Natural killer cell (primary cell): ENCODE measurements at regions not wholly inside any gene's neighbourhood (a gene's known extent, or its start where the extent isn't known, plus 50 kb on each side); places are given as distances from the start of the nearest gene placed in this dataset.

Experiments
- ATAC-seq, 3 donors: fragments of 150-1000 bp in 2 of 3; fragments of 200-7000 bp in 1 of 3; cut with Tn5 transposase; 1 replicate in 1 of 3; 2 replicates in 2 of 3; pipeline ENCODE4 v1.10.0; 2021; ENCODE audit warnings: mild to moderate bottlenecking in 2 of 3, moderate library complexity in 2 of 3
- DNase-seq, 2 donors: peaks; one replicate each; pipeline versions ENCODE4 v3.0.0 to v3.0.0-alpha.2; 2013 to 2021; ENCODE audit warnings: mixed read lengths in 1 of 2
- H3K27ac ChIP-seq: one replicate; pipeline ENCODE4 v1.5.1; 2013; ENCODE audit warnings: mild to moderate bottlenecking, low read length
- H3K27me3 ChIP-seq: one replicate; pipeline ENCODE4 v1.6.1; 2013; ENCODE audit warnings: low read length; ENCODE audit not compliant: control insufficient read depth, insufficient read depth
- H3K36me3 ChIP-seq: one replicate; pipeline ENCODE4 v1.6.1; 2013; ENCODE audit warnings: low read length; ENCODE audit not compliant: control insufficient read depth, insufficient read depth
- H3K4me1 ChIP-seq: one replicate; pipeline ENCODE4 v1.6.1; 2013; ENCODE audit warnings: low read length; ENCODE audit not compliant: control insufficient read depth, insufficient read depth
- H3K4me3 ChIP-seq: one replicate; pipeline ENCODE4 v1.5.1; 2013; ENCODE audit warnings: low read length
- H3K9me3 ChIP-seq: one replicate; pipeline ENCODE4 v1.6.1; 2013; ENCODE audit warnings: low read length; ENCODE audit not compliant: control insufficient read depth, insufficient read depth
- H3K27ac Mint-ChIP-seq, 2 donors: one replicate each; pipeline ENCODE4 v1.8.0; 2022; ENCODE audit warnings: mild to moderate bottlenecking in 2 of 2, mixed read lengths in 2 of 2, moderate library complexity in 1 of 2
- H3K27me3 Mint-ChIP-seq, 2 donors: one replicate each; pipeline ENCODE4 v1.8.0; 2022; ENCODE audit warnings: low read depth in 2 of 2, mixed read lengths in 2 of 2
- H3K36me3 Mint-ChIP-seq: one replicate; pipeline ENCODE4 v1.8.0; 2022; ENCODE audit warnings: mixed read lengths
- H3K4me1 Mint-ChIP-seq, 2 donors: one replicate each; pipeline ENCODE4 v1.8.0; 2022; ENCODE audit warnings: mixed read lengths in 2 of 2
- H3K4me3 Mint-ChIP-seq: one replicate; pipeline ENCODE4 v1.8.0; 2022; ENCODE audit warnings: mild to moderate bottlenecking, moderate library complexity, mixed read lengths
- H3K9me3 Mint-ChIP-seq, 2 donors: one replicate each; pipeline ENCODE4 v1.8.0; 2022; ENCODE audit warnings: mixed read lengths in 2 of 2
- WGBS: methylation state at CpG from one replicate; pipeline ENCODE4 v1.1.7; 2013; ENCODE audit warnings: missing lambda C conversion rate; ENCODE audit not compliant: insufficient coverage; 5-methylcytosine and 5-hydroxymethylcytosine counted together
- intact Hi-C: fragments of 100-400 bp; cut with micrococcal nuclease; formaldehyde crosslinking; loops from one replicate; pipeline ENCODE4 v1.14.2; 2022
- TF ChIP-seq, protein P1 (sequence below): fragments of 200-600 bp; IDR thresholded peaks from one replicate; pipeline ENCODE4 v1.8.0; 2022; ENCODE audit warnings: antibody characterized with exemption

- Mint-ChIP-seq H3K4me1 (no peaks in the 10 kb centered on the region), H3K27ac (no peak overlapping the region), H3K4me3 (no peak overlapping the region), H3K27me3 (peaks cover 2 to 13% of the 10 kb centered on the region in 2 donors), H3K36me3 (no peaks in the 10 kb centered on the region), H3K9me3 (no peaks in the 10 kb centered on the region)
- intact Hi-C loops = no loop called here
- no peaks in the 10 kb centered on the region for H3K27me3 ChIP-seq
- ATAC-seq = no peak
- no peak overlapping the region for H3K4me3 ChIP-seq
- TF ChIP-seq, protein P1, sequence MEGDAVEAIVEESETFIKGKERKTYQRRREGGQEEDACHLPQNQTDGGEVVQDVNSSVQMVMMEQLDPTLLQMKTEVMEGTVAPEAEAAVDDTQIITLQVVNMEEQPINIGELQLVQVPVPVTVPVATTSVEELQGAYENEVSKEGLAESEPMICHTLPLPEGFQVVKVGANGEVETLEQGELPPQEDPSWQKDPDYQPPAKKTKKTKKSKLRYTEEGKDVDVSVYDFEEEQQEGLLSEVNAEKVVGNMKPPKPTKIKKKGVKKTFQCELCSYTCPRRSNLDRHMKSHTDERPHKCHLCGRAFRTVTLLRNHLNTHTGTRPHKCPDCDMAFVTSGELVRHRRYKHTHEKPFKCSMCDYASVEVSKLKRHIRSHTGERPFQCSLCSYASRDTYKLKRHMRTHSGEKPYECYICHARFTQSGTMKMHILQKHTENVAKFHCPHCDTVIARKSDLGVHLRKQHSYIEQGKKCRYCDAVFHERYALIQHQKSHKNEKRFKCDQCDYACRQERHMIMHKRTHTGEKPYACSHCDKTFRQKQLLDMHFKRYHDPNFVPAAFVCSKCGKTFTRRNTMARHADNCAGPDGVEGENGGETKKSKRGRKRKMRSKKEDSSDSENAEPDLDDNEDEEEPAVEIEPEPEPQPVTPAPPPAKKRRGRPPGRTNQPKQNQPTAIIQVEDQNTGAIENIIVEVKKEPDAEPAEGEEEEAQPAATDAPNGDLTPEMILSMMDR = no peak
- no peak for DNase-seq
- H3K36me3 ChIP-seq = no peaks in the 10 kb centered on the region
- 79% methylated on average over 1 of the region's 1 CpG for WGBS
- no peaks in the 10 kb centered on the region for H3K4me1 ChIP-seq
- no peaks in the 10 kb centered on the region for H3K9me3 ChIP-seq
- no peak overlapping the region for H3K27ac ChIP-seq
Observed at GRCh38 chrX:149255860-149256259, 249.2 kb downstream of the IDS start.

DNA sequence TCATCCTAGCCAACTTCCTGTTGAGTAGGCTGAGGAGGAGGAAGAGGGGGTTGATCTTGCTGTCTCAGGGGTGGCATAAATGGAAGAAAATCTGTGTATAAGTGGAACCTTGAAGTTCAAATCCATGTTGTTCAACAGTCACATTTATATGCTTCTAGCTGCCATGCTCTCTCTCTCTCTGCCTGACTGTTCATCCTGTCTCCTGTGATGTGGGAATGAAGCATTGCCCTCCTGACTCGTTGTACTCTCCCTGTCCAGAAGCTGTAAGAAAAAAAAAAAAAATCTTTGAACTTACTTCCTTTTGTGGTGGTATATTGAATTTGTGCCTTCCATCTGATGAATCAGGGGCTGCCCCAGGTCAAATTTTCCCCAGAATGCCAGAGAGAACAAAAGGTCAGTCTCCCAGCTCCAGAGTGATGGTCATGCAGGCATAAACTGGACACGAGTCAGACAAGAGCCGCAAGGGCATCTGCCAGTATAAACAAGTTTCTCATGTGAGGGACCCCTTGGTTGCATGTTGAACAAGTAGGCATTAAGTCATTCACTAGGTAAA is 257.0 kb downstream of the IDS start:
- ATAC-seq (no peak), DNase-seq (no peak)
- Mint-ChIP-seq H3K27me3 (peaks cover 0 to 9% of the 10 kb centered on the region in 2 donors), H3K9me3 (no peaks in the 10 kb centered on the region), H3K36me3 (no peaks in the 10 kb centered on the region), H3K4me1 (no peaks in the 10 kb centered on the region), H3K27ac (no peak overlapping the region), H3K4me3 (no peak overlapping the region)
- Histone ChIP-seq H3K4me1 (no peaks in the 10 kb centered on the region), H3K27ac (no peak overlapping the region), H3K36me3 (no peaks in the 10 kb centered on the region), H3K27me3 (no peaks in the 10 kb centered on the region), H3K9me3 (no peaks in the 10 kb centered on the region), H3K4me3 (no peak overlapping the region)
- intact Hi-C loops = no loop called here
- TF ChIP-seq, protein P1 = no peak
- 94% methylated on average over 2 of the region's 3 CpGs for WGBS

DNA sequence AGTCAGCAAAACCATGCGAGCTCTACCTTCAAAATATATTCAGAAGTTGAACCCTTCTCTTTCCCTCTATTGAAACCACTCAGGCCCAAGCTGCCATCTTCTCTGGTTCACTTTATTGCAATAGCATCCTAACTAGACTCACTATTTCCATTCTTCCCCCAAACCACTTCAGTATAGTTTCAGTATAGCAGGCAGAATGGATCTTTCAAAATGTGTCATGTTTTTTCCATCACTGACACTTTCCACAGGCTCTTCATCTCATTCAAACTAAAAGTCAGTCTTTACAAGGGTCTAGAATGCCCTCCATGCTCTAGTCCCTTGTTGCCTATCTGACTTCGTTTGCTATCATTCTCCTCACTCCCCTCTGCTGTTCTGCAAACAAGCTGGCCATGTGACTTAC is 274.4 kb downstream of the IDS start:
- H3K4me1 Mint-ChIP-seq = no peaks in the 10 kb centered on the region
- H3K27me3 ChIP-seq = no peaks in the 10 kb centered on the region
- WGBS = 86% methylated on average over 2 of the region's 2 CpGs
- TF ChIP-seq, protein P1 = no peak
- H3K4me3 Mint-ChIP-seq = no peak overlapping the region
- H3K4me3 ChIP-seq = no peak overlapping the region
- intact Hi-C loops = no loop called here
- H3K4me1 ChIP-seq = no peaks in the 10 kb centered on the region
- no peaks in the 10 kb centered on the region for H3K36me3 Mint-ChIP-seq
- no peak for ATAC-seq
- H3K27ac Mint-ChIP-seq = no peak overlapping the region
- H3K27ac ChIP-seq = no peak overlapping the region
- H3K9me3 ChIP-seq = no peaks in the 10 kb centered on the region
- no peaks in the 10 kb centered on the region for H3K27me3 Mint-ChIP-seq
- no peaks in the 10 kb centered on the region for H3K36me3 ChIP-seq
- peaks cover 2 to 8% of the 10 kb centered on the region in 2 donors for H3K9me3 Mint-ChIP-seq
- no peak for DNase-seq

- Histone ChIP-seq H3K27me3 (no peaks in the 10 kb centered on the region), H3K9me3 (no peaks in the 10 kb centered on the region), H3K4me3 (no peak overlapping the region), H3K36me3 (no peaks in the 10 kb centered on the region), H3K27ac (no peak overlapping the region), H3K4me1 (no peaks in the 10 kb centered on the region)
- 69% methylated on average over 2 of the region's 2 CpGs for WGBS
- DNase-seq (no peak), ATAC-seq (no peak)
- Mint-ChIP-seq H3K27ac (no peak overlapping the region), H3K4me3 (no peak overlapping the region), H3K27me3 (no peaks in the 10 kb centered on the region), H3K9me3 (peaks cover 2 to 4% of the 10 kb centered on the region in 2 donors), H3K4me1 (no peaks in the 10 kb centered on the region), H3K36me3 (no peaks in the 10 kb centered on the region)
- intact Hi-C loops = no loop called here
- TF ChIP-seq, protein P1 = no peak
Observed at GRCh38 chrX:149223854-149224253, 281.3 kb downstream of the IDS start.
